ENCODE measurements at regions not wholly inside any gene's neighbourhood (a gene's known extent, or its start where the extent isn't known, plus 50 kb on each side); places are given as distances from the start of the nearest gene placed in this dataset.

DNA sequence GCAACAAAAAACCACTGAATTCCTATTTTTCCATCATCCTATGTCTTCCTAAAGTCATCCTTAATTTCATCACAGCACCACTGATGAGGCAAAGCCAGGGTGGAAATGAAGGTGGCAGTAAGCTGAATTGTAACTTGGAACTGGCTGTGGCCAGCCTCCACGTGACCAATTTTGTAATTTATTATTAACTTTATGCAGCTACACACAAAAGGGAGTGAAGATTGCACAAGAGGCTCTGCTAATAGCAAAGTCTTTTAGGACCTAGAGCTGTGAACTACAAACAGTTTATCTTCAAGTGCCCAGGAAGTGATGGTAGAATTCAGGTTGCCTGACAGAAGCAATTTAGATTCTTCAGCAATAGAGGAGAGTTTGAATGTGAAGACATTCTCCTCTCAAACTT lies 176.4 kb downstream of the CCDC71L start:
- no peak for DNase-seq (ENCODE audit: low read depth in 3 of 3)

GRCh38 chr7:106482091-106482490 lies 178.9 kb downstream of the CCDC71L start:
- no peak for DNase-seq (ENCODE audit: low read depth in 3 of 3)

- DNase-seq (ENCODE audit: low read depth in 3 of 3): no peak
These were observed 180.3 kb downstream of the CCDC71L start for GRCh38 chr7:106480616-106481031.

- DNase-seq (ENCODE audit: low read depth in 3 of 3): no peak
These were observed 180.8 kb downstream of the CCDC71L start for GRCh38 chr7:106480161-106480579.

DNA sequence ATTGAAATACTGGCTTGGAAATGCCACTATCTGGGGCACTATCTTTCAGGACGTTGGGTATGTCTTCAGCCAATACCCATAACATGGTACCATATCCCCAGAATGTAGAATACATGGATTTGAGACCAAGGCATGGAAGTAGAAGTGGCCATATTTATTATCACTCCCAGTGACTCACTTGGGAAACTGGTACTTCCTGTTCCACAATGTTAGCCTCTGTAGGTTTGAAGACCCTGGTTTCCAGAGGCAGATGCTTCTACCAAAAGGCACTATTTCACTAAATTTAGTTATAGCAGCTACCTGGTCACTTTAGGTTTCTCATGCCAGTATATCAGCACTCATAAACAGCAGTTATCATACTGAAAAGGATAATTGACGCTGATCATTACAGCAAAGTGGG lies 184.2 kb downstream of the CCDC71L start:
- DNase-seq (ENCODE audit: low read depth in 3 of 3): no peak

DNA sequence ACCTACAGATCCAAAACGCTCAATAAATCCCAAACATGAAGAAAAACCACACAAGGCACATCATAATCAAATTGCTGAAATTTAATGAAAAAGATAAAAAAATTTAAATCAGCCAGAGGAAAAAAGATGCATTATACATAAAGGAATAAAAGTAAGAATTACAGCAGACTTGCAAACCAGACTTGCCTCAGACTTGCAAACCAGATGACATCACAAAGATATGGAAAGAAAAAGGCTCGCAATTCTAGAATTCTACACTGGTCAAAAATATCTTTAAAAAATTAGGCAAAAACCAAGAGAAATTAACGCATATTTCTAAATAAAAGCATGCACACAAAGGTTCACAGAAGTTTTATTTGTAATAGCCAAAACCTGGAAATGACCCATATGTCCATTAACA lies 188.0 kb upstream of the NAMPT start:
- DNase-seq (ENCODE audit: low read depth in 3 of 3): no peak

GRCh38 chr7:106471686-106472440 lies 187.1 kb upstream of the NAMPT start:
- no peak for DNase-seq (ENCODE audit: low read depth in 3 of 3)

- DNase-seq (ENCODE audit: low read depth in 3 of 3): no peak
These were observed 186.2 kb upstream of the NAMPT start for GRCh38 chr7:106471021-106471420.

GRCh38 chr7:106466867-106467266 lies 182.1 kb upstream of the NAMPT start:
- no peak for DNase-seq (ENCODE audit: low read depth in 3 of 3)

- no peak for DNase-seq (ENCODE audit: low read depth in 3 of 3)
These were observed 181.1 kb upstream of the NAMPT start for GRCh38 chr7:106465704-106466468.

- DNase-seq (ENCODE audit: low read depth in 3 of 3): no peak
These were observed 179.9 kb upstream of the NAMPT start for GRCh38 chr7:106464651-106465050.

DNA sequence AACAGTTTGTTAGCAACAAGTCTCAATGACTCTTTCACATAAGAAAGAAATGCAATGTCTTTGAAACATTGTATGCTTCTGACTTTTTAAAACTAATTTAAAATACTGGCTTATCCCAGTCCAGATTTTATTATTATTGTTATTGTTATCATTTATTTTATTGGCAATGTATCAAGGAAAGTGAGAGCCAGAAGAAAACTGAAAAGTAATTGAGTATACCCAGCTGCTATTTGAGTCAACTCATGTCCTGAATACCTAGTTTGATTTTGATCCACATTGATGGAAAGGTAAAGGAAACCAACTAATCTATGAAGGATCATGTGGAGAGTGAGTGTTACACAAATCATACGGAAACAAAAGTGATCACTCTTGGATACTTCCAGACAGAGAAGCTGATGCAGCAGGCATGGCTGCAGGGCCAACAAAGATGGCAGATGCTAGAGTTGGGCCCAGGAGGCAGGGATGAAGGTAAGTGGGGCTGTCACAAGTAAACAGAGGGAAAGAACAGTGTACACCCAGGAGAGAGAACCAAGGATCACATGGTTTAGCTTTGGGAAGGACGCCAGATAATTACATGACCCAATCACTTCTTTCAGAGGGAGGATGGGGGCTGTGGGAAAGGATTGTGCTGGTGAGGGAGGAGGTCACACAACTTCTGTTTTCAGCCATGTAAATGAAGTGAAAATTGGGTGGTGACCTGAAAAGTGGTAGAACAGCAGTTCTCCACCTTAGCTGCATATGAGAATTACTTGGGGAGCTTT lies 179.2 kb upstream of the NAMPT start:
- DNase-seq (ENCODE audit: low read depth in 3 of 3): no peak

DNA sequence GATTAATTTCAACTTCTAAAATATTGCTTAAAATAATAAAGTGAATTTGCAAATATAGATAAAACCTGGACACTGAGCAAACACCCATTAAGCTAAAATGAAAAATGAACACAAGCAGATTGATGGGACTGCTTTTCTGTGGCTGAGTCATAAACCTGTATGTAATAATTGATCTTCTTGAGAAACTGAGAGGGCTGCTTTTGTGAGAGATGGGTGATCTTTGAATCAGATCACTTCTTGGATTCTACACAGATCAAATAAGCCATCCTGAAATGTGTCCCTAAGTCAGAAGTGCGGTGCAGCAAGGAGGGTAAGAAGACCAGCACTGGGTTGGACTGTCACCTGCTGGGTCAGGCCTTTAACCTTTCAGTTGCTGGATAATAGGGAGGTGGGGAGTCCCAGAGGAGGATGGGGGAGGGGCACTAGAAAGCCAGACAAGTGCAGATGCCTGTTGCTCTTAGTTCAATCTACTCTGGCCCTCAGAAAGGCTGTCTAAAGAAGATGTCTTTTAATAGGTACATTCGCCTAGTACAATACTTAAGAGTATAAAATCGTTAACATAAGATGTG lies 178.2 kb upstream of the NAMPT start:
- no peak for DNase-seq (ENCODE audit: low read depth in 3 of 3)

DNA sequence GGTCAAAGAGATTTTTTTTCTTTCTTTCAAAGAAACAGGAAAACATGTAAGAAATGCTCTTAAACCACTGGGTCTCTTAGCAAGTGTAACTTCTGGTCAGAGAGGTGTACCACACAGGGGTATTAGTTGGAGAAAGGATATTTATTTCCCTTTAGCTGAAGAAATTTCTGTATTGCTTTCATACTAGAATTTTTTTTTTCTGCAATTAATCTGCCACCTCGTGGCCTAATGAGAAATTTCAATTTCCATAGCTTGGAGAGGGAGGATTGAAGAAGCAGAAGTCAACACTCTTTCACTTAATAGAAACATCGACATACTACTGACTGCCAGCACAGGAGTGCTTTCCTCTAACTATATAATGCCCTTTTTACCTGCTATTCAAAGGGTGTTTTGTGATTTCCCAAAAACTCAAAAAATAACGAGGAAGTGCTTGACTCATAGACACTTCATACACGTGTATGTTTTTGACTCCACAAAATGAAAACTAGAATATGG lies 177.6 kb upstream of the NAMPT start:
- no peak for DNase-seq (ENCODE audit: low read depth in 3 of 3)

GRCh38 chr7:106460792-106461254 lies 176.0 kb upstream of the NAMPT start:
- DNase-seq (ENCODE audit: low read depth in 3 of 3): no peak

DNA sequence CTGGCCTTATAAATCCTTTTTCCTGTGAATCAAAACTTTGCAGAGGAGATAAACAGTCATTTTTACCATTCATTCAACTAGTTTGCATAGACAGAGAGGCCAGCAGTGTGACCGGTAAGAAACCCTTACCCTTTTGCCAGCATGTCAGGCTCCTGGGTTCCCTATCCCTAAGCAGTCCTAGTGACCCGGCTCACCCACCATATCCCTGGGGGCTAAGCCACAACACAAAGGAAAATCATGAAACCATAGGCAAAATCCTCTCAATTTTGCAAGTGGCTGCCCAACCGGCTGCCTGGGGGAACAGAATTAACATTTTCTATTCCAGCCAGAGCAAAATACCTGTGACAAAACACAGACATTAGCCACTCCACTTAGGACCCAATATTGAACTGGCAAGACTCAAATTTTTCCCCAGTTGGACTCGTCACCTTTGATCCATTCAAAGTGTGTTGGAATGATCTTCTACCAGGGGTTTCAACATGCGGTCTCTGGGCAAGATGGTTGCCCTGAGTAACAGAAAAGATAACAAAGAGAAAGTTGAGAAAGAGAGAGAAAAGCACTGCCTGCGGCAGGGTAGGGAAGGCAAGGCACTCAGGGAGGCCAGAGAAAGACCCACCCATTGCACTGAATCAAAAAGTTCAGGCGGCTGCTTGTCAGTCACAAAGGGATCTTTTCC lies 174.8 kb upstream of the NAMPT start:
- DNase-seq (ENCODE audit: low read depth in 3 of 3): no peak

- DNase-seq (ENCODE audit: low read depth in 3 of 3): no peak
These were observed 172.9 kb upstream of the NAMPT start for GRCh38 chr7:106457678-106458077.

GRCh38 chr7:106456329-106456728 lies 171.5 kb upstream of the NAMPT start:
- no peak for DNase-seq (ENCODE audit: low read depth in 3 of 3)

GRCh38 chr7:106452031-106452851 lies 167.5 kb upstream of the NAMPT start:
- DNase-seq (ENCODE audit: low read depth in 3 of 3): no peak

DNA sequence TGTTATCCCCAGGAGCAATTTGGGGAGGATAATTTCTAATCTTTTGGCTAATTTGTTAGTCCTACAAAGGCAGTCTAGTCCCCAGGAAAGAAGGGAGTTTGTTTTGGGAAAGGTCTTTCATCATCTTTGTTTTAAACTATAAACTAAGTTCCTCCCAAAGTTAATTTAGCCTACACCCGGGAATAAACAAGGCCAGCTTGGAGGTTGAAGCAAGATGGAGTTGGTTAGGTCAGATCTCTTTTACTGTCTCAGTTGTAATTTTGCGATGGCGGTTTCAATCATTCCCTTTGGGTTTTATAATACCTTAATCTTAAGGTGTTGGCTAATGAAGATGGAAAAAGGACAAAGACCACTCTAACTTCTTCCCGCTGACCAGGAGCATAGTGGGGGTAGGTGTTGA lies 166.4 kb upstream of the NAMPT start:
- DNase-seq (ENCODE audit: low read depth in 3 of 3): no peak
